HG03457 (cell line): ENCODE measurements at regions not wholly inside any gene's neighbourhood (a gene's known extent, or its start where the extent isn't known, plus 50 kb on each side); places are given as distances from the start of the nearest gene placed in this dataset.
"Not testable (repeated sequence)": the region's sequence is repeated elsewhere in the genome, so short reads cannot be mapped to it uniquely, and the experiment has no call there.

Experiments used
- ATAC-seq: cut with Tn5 transposase; IDR thresholded peaks from one replicate; pipeline ENCODE4 v1.9.1; 2021; ENCODE audit warnings: moderate number of reproducible peaks; ENCODE audit not compliant: unreplicated experiment

GRCh38 chr6:164749221-164750064 is 560.0 kb downstream of the C6orf118 start:
- no peak for ATAC-seq

GRCh38 chr6:164744301-164744700 is 565.1 kb downstream of the C6orf118 start:
- no peak for ATAC-seq

- ATAC-seq: no peak
Measured at GRCh38 chr6:164741938-164742451, 567.4 kb downstream of the C6orf118 start.

GRCh38 chr6:164736090-164736489 is 573.3 kb downstream of the C6orf118 start:
- ATAC-seq: not testable (repeated sequence)

DNA sequence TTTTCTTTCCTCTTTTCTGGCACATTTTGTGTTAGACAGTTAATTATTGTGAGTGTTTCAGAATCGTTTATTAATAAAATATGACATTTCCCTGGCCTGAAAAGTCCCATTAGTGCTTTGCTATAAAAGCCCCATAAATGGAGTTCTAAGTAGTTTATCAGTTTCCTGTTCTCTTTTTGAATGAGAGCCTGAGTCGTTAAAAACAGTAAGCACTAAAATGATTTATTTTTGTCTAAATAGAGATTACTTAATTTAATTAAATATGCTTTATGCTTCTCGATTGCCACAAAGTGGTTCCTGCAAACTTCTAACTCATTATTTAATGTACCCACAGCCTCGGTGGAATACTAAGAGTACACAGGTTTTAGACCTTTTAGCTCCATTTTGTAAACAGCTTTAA is 577.9 kb downstream of the C6orf118 start:
- no peak for ATAC-seq

GRCh38 chr6:164721460-164721859 is 587.9 kb downstream of the C6orf118 start:
- ATAC-seq: no peak

DNA sequence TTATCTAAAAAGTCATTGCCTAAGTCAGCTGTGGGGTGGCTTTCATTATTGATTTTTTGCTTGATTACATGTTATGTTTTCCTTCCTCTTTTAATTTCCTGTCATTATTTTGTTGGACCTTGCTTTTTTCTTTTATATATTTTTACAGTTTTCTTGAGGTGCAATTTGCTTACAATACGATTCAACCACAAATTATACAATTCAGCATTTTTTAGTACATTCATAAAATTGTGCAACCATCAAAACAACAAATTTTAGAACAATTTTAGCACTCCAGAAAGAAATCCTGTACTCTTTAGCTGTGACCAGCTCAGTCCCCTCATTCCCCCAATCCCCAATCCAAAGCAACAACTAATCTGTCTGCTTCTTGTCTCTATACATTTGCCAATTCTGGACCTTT is 608.9 kb downstream of the C6orf118 start:
- no peak for ATAC-seq

- no peak for ATAC-seq
Measured at GRCh38 chr6:164695896-164696295, 613.5 kb downstream of the C6orf118 start.

- no peak for ATAC-seq
Measured at GRCh38 chr6:164694386-164694785, 615.0 kb downstream of the C6orf118 start.

DNA sequence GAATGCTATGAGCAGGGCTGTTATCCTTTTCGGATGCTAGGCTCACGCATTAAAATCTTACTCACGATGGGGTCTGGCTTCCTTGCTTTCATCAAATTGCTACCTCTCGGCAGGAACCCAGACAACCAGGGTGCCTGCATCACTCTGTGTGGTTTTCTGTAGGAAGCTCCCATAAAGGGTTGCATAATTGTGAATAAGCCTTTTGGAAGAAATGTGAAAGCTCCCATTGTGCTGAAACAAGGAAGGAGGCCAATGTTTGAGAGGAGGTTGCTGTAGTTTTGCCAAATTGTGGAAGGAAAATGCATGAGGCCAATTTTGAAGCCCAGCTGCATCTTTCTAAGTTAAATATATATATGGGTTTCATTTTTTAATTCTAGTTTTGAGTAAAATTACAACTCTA is 615.5 kb downstream of the C6orf118 start:
- ATAC-seq: no peak

DNA sequence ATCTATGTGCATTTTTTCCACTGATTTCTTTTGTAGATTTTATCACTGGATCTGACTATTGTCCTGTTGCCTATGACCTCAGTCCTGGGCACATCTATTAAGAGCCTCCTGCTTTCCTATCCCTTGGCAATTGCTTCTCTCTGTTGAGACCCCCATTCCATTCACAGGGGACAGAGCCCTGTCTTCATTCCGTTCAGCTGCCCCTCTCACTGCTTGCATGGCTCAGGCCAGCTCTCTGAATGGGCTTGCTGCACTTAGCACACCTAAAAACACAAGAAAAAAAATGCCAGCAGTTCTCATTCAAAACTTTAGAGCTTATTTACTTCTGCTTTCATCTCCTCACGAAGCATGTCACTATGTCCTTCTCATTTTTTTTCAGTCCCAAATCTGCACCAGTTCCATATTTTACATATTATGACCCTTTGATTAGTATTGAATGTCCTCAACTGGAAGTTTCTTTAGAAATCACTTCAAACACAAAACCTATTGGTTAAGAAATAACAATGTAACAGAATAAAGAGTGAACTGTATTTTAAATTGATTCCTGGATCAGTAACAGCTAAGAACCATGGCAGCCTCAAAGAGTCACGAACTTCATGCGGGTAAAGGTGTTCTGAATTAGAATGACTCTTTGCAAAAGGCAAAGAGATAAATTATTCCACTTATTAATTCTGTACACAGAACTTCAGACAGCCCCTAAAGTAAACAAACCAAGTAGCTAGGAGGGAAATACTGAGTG is 616.5 kb downstream of the C6orf118 start:
- ATAC-seq: no peak

DNA sequence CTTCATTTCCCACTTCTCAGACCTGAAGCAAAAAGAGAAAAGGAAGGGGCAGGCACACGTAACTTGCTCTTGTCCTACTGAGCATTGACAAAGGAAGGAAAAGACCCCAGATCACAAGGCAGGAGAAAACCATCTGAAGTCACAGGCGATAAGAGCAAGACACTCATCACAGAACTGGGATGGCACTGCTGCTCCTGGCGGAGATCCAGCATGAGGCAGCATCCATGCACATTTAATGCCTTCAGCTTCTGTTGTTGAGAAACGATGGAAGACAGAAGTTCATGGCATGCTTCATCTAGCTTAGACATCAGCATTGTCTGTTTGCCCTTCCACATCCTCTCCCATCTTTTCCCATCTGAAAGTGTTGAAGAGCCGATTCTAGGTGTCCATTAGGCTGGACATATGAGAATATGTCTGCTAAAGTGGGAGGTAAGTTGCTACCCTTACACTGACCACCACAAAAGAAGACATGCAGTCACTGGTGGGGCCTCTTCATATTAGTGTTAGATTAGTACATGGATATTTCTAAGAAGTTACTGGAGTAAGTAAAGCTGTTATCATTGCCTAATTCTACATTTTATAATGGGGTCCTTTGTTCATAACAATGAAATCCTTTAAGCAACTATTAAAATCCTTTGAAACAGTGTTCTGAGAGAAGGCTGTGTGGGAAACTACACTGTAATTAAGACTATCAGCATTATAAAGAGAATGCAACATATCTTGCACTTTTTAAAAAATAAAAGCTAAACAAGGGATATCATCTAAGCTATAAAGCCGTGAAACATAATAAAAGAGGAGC is 618.5 kb downstream of the C6orf118 start:
- no peak for ATAC-seq

DNA sequence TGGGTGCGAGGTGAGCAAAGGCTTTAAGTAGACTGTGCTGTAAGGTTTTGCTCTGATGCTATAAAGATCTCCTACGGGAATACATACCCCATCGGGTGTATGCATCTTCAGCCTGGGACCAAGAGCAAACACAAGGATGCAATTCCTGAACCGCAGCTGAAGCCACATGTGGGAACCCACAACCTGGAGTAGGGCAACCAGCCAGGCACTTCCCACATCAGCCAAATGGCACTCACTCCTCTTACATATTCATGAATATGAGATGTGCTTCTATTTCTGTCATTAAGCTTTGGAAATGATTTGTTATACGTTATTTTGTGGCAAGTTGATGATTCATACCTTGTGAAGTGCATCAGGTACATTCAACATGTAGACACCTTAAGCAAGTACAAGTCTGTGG is 619.2 kb downstream of the C6orf118 start:
- ATAC-seq: no peak

GRCh38 chr6:164665328-164665727 is 644.1 kb downstream of the C6orf118 start:
- ATAC-seq: no peak

- ATAC-seq: no peak
Measured at GRCh38 chr6:164663634-164664033, 645.8 kb downstream of the C6orf118 start.

DNA sequence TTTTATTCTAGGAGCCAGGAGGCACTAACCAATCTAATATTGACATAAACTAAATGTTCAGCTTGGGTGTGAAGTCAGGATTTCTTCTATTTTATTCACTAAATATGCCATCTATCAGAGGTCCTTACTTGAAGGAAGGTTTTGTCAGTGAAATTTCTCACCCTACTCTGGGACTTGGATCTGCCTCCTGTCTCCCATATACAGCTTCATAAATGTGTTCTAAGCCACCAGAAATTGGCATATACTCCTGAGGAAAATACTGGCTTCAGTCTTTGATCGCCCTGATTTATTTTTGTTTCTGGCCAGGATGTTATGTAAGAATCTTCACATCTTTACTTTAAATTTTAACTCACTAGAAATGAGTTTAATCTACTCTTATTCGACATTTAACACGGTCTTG is 647.7 kb downstream of the C6orf118 start:
- ATAC-seq: no peak

DNA sequence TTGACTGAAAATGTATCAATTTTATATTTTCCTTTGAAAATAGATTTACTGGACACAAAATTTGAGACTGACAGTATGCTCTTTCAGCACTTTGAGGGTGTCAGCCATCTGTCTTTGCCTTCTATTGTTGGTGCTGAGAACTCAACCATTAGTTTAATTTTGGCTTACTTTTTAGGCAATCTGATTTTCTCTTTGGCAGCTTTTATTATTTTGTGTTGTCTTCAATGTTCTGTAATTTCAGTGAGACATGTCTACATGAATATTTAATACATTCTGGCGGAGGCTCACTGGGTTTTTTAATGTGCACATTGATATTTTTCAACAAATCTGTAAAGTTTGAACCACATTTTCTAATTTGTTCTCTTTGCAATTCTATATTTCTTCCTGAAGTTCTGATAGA is 648.6 kb downstream of the C6orf118 start:
- ATAC-seq: no peak

DNA sequence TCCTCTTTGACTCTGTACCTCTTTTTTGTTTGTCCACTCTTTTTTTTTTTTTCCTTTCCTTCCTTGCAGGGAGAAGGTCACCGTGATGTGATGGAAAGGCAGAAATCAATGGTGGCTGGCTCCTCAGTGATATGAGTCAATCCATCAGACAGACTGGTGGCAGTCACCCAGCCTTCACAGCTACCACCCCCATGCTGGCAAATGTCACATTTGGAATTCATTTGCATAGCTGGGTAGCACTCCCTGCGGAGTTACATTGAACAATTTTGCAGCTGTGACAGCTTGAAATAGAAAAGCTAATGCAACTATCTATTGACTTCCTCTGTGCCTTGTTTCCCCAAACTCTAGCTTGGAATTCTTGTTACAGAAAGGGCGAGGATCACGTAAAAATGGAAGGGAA is 668.4 kb downstream of the C6orf118 start:
- ATAC-seq: no peak

- ATAC-seq: no peak
Measured at GRCh38 chr6:164628302-164628931, 681.0 kb downstream of the C6orf118 start.

DNA sequence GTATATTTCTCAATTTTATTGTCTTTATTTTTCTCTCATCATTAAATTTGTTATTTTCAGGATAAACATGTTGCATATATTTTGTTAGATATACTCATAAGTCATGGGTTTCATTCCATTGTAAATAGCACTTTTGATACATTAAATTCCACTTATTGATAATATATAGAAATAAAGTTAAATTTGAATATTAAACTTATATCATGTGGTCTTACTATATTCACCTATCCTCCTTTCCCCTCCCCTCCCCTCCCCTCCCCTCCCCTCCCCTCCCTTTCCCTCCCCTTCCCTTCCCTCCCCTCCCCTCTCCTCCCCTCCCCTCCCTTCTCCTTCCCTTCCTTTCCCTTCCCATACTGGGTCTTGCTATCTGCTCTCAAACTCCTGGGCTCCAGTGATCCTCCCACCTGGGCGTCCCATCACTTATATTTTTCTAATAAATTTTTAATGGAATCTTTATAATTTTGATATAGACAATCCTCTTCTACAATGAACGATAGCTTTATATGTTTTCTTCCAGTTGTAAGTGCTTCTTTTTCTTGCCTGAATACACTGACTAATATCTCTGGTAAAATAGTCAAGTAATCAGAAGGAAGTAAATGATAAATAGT is 692.4 kb downstream of the C6orf118 start:
- ATAC-seq: no peak
